OCI-LY1 (cell line): ENCODE measurements at regions not wholly inside any gene's neighbourhood (a gene's known extent, or its start where the extent isn't known, plus 50 kb on each side); places are given as distances from the start of the nearest gene placed in this dataset.

Experiments
- H2AFZ ChIP-seq: fragments of 200-600 bp; sonication (generic), shearing (Covaris generic); 2 replicates; pipeline ENCODE4 v1.6.0; 2014; ENCODE audit warnings: antibody characterized with exemption, mild to moderate bottlenecking, low read length
- H3F3A ChIP-seq: fragments of 200-600 bp; sonication (generic), shearing (Covaris generic); 2 replicates; pipeline ENCODE4 v1.6.0; 2014; ENCODE audit warnings: mild to moderate bottlenecking, antibody characterized with exemption, low read length, moderate library complexity; ENCODE audit not compliant: insufficient read depth
- H3K27ac ChIP-seq: fragments of 200-600 bp; sonication (generic); 2 replicates; pipeline ENCODE4 v1.5.1; 2014; ENCODE audit warnings: low read length, mixed run types, mild to moderate bottlenecking, low read depth; ENCODE audit not compliant: poor library complexity, severe bottlenecking
- H3K27me3 ChIP-seq: fragments of 200-600 bp; sonication (generic); 2 replicates; pipeline ENCODE4 v1.6.0; 2014; ENCODE audit warnings: antibody characterized with exemption, mild to moderate bottlenecking, low read length, moderate library complexity; ENCODE audit not compliant: insufficient read depth
- H3K36me3 ChIP-seq: fragments of 200-600 bp; sonication (generic); 2 replicates; pipeline ENCODE4 v1.6.1; 2014; ENCODE audit warnings: mild to moderate bottlenecking, antibody characterized with exemption, low read length, moderate library complexity, mixed read lengths; ENCODE audit not compliant: insufficient read depth
- H3K4me1 ChIP-seq: fragments of 200-600 bp; sonication (generic); 2 replicates; pipeline ENCODE4 v1.5.1; 2014; ENCODE audit warnings: mild to moderate bottlenecking, low read length, moderate library complexity; ENCODE audit not compliant: insufficient read depth, severe bottlenecking
- H3K4me2 ChIP-seq: fragments of 200-600 bp; sonication (generic), shearing (Covaris generic); 2 replicates; pipeline ENCODE4 v1.6.1; 2014; ENCODE audit warnings: low read length
- H3K4me3 ChIP-seq: fragments of 200-600 bp; sonication (generic); 2 replicates; pipeline ENCODE4 v1.5.1; 2014; ENCODE audit warnings: low read length, low read depth, mild to moderate bottlenecking, mixed read lengths; ENCODE audit not compliant: poor library complexity, severe bottlenecking
- H3K79me2 ChIP-seq: fragments of 200-600 bp; shearing (Covaris generic); 2 replicates; pipeline ENCODE4 v1.6.1; 2016; ENCODE audit warnings: mixed run types, low read length, mixed read lengths; ENCODE audit not compliant: insufficient read depth
- H3K9ac ChIP-seq: fragments of 200-600 bp; sonication (generic), shearing (Covaris generic); 2 replicates; pipeline ENCODE4 v1.6.1; 2014; ENCODE audit warnings: mild to moderate bottlenecking, low read length, mixed read lengths
- H3K9me2 ChIP-seq: fragments of 200-600 bp; sonication (generic), shearing (Covaris generic); 2 replicates; pipeline ENCODE4 v1.6.1; 2014; ENCODE audit warnings: low read depth, mild to moderate bottlenecking, low read length, mixed read lengths
- H3K9me3 ChIP-seq: fragments of 200-600 bp; shearing (Covaris generic); 2 replicates; pipeline ENCODE4 v1.6.1; 2014; ENCODE audit warnings: low read length, mixed read lengths
- H4K20me1 ChIP-seq: fragments of 200-600 bp; sonication (generic), shearing (Covaris generic); 2 replicates; pipeline ENCODE4 v1.6.0; 2016; ENCODE audit warnings: mild to moderate bottlenecking, low read length; ENCODE audit not compliant: insufficient read depth
- EZH2 ChIP-seq: fragments of 200-600 bp; sonication (generic), shearing (Covaris generic); IDR thresholded peaks from 2 replicates; pipeline ENCODE4 v1.8.0; 2017; ENCODE audit warnings: borderline replicate concordance, mixed run types, mild to moderate bottlenecking, antibody characterized with exemption, low read length, moderate library complexity, mixed read lengths
- TF ChIP-seq, protein P1 (sequence below): fragments of 200-600 bp; sonication (generic), shearing (Covaris generic); IDR thresholded peaks from 2 replicates; pipeline ENCODE4 v1.5.1; 2017; ENCODE audit warnings: mild to moderate bottlenecking, antibody characterized with exemption, low read length, moderate library complexity, mixed read lengths

DNA sequence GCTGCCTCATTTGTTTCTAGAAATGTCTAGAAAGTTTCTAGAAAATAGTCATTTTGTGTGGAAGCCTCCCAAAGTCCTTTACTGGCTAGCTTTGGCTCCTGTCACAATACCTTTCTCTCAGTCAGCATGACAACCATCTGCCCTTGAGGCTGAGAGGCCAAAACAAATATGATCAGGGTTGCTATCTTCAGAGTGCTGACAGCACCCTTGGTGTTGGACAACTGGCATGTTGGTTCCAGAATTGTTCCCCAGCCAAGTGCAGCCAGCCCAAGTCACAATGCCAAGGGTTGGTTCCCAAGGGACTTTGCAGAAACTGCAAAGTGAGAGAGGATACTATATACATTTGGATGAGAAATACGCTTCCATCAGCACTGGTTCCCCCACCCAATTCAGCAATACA, 140.9 kb upstream of the GAS1 start:
- no peaks in the 10 kb centered on the region for H3K27me3 ChIP-seq
- H3K79me2 ChIP-seq = no peaks in the 10 kb centered on the region
- no peaks in the 10 kb centered on the region for H3K4me1 ChIP-seq
- H3K4me3 ChIP-seq = no peak overlapping the region
- no peaks in the 10 kb centered on the region for H3K9me3 ChIP-seq
- no peaks in the 10 kb centered on the region for H3K9me2 ChIP-seq
- no peak overlapping the region for H3K9ac ChIP-seq
- H3K4me2 ChIP-seq = no peak overlapping the region
- no peaks in the 10 kb centered on the region for H4K20me1 ChIP-seq
- no peaks in the 10 kb centered on the region for H3F3A ChIP-seq
- TF ChIP-seq, protein P1, sequence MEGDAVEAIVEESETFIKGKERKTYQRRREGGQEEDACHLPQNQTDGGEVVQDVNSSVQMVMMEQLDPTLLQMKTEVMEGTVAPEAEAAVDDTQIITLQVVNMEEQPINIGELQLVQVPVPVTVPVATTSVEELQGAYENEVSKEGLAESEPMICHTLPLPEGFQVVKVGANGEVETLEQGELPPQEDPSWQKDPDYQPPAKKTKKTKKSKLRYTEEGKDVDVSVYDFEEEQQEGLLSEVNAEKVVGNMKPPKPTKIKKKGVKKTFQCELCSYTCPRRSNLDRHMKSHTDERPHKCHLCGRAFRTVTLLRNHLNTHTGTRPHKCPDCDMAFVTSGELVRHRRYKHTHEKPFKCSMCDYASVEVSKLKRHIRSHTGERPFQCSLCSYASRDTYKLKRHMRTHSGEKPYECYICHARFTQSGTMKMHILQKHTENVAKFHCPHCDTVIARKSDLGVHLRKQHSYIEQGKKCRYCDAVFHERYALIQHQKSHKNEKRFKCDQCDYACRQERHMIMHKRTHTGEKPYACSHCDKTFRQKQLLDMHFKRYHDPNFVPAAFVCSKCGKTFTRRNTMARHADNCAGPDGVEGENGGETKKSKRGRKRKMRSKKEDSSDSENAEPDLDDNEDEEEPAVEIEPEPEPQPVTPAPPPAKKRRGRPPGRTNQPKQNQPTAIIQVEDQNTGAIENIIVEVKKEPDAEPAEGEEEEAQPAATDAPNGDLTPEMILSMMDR = no peak
- TF ChIP-seq EZH2 = no peak
- no peaks in the 10 kb centered on the region for H3K36me3 ChIP-seq
- H2AFZ ChIP-seq = no peak overlapping the region
- H3K27ac ChIP-seq = no peak overlapping the region

DNA sequence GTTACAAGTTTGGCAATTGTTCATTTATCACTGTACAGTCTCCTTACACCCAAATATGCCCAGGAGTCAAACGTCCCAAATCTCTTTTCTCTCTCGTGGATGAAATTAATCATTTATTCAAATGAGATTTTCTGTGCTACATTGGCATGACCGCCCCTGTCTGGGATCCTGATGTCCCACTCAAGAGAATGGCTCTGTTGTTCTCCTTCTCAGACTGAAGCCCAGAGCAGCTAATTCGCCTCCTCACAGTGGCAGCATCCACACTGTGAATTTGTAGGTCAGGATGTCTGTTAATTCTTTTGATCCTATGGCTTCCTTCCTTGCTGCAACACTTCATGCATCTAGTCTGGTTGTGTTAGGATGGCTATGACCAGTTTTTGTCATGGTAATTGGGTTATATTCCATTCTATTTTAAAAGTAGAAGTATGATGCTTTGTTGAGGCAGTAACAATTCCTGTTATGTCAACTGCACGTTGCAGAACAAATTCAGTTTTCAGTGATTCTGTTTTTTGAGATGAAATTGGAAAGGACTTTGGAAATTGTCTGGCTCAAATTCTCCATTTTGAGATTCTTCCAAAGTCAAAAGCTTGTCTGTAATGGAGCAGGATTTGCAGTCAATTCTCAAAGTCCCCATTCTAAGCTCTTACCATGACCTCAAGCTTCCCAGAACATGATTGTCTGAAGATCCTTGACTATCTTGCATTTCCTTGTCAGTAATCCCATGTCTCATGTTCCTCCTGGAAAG, 141.5 kb upstream of the GAS1 start:
- Histone ChIP-seq H4K20me1 (no peaks in the 10 kb centered on the region), H3F3A (no peaks in the 10 kb centered on the region), H3K9me3 (no peaks in the 10 kb centered on the region), H2AFZ (no peak overlapping the region), H3K36me3 (no peaks in the 10 kb centered on the region), H3K79me2 (no peaks in the 10 kb centered on the region), H3K9ac (no peak overlapping the region), H3K4me2 (no peak overlapping the region), H3K4me3 (no peak overlapping the region), H3K4me1 (no peaks in the 10 kb centered on the region), H3K27ac (no peak overlapping the region), H3K27me3 (no peaks in the 10 kb centered on the region), H3K9me2 (no peaks in the 10 kb centered on the region)
- TF ChIP-seq EZH2 = no peak
- TF ChIP-seq, protein P1 = no peak

DNA sequence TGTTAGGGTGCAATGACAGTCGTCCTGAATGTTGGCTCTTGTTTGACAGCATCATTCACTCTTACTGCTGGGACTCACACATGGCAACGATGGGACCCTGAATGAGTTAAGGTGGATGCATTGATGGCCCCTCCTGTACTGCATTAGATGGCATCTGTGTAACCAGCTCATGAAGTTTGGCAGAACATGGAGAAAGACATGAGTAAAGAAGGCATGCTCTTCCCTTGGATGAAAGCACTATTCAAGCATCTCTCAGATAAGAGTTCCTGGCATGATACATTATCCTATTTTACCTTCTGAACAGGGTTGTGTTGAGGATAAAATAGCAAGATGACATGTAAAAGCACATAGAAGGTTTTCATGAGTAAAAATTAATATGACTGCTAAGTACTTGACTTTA, 142.2 kb upstream of the GAS1 start:
- no peak overlapping the region for H3K4me2 ChIP-seq
- no peak overlapping the region for H3K4me3 ChIP-seq
- H3K9ac ChIP-seq = no peak overlapping the region
- no peaks in the 10 kb centered on the region for H3K27me3 ChIP-seq
- no peaks in the 10 kb centered on the region for H3K9me3 ChIP-seq
- no peaks in the 10 kb centered on the region for H3F3A ChIP-seq
- no peaks in the 10 kb centered on the region for H4K20me1 ChIP-seq
- no peak overlapping the region for H3K27ac ChIP-seq
- TF ChIP-seq, protein P1 = no peak
- TF ChIP-seq EZH2 = no peak
- no peak overlapping the region for H2AFZ ChIP-seq
- no peaks in the 10 kb centered on the region for H3K9me2 ChIP-seq
- H3K4me1 ChIP-seq = no peaks in the 10 kb centered on the region
- H3K79me2 ChIP-seq = no peaks in the 10 kb centered on the region
- no peaks in the 10 kb centered on the region for H3K36me3 ChIP-seq
